HEK293T (cell line): ENCODE measurements at regions not wholly inside any gene's neighbourhood (a gene's known extent, or its start where the extent isn't known, plus 50 kb on each side); places are given as distances from the start of the nearest gene placed in this dataset.
"Not testable (repeated sequence)": the region's sequence is repeated elsewhere in the genome, so short reads cannot be mapped to it uniquely, and the experiment has no call there.

ENCODE experiments used
- ARNT ChIP-seq: fragments of 450-650 bp; IDR thresholded peaks from 2 replicates; pipeline ENCODE4 v1.6.1; 2017; ENCODE audit warnings: mild to moderate bottlenecking
- BHLHE40 ChIP-seq: fragments of 450-650 bp; IDR thresholded peaks from 2 replicates; pipeline ENCODE4 v1.6.1; 2016; ENCODE audit warnings: mild to moderate bottlenecking, moderate library complexity, borderline replicate concordance
- FOXK2 ChIP-seq: fragments of 450-650 bp; IDR thresholded peaks from 2 replicates; pipeline ENCODE4 v1.6.1; 2016; ENCODE audit warnings: mild to moderate bottlenecking
- NFRKB ChIP-seq: fragments of 450-650 bp; IDR thresholded peaks from 2 replicates; pipeline ENCODE4 v1.6.1; 2016; ENCODE audit warnings: mild to moderate bottlenecking, moderate library complexity
- SUZ12 ChIP-seq: fragments of 450-650 bp; IDR thresholded peaks from 2 replicates; pipeline ENCODE4 v1.6.1; 2016; ENCODE audit warnings: mild to moderate bottlenecking
- ZNF384 ChIP-seq: fragments of 450-650 bp; IDR thresholded peaks from 2 replicates; pipeline ENCODE4 v1.6.1; 2016

- TF ChIP-seq NFRKB, ARNT, SUZ12, FOXK2, BHLHE40, ZNF384: not testable (repeated sequence)
These were observed 112.3 kb downstream of the POTEC start for GRCh38 chr18:14431031-14431521.
